Heart left ventricle (tissue), 16 donors: ENCODE measurements at regions not wholly inside any gene's neighbourhood (a gene's known extent, or its start where the extent isn't known, plus 50 kb on each side); places are given as distances from the start of the nearest gene placed in this dataset.

Experiments used
- ATAC-seq, 4 donors: fragments of 200-7000 bp; cut with Tn5 transposase; one replicate each; pipeline ENCODE4 v1.9.1; 2020 to 2022; ENCODE audit warnings: moderate library complexity in 4 of 4, mild to moderate bottlenecking in 3 of 4, moderate number of reproducible peaks in 1 of 4
- DNase-seq, 5 donors: peaks; one replicate each; pipeline ENCODE4 v3.0.0-alpha.2; 2020
- H3K27ac ChIP-seq, 12 donors: fragments of 200-600 bp; sonication (generic) in 4 of 12; one replicate each; pipeline versions ENCODE4 v1.5.0 to v1.8.0; 2016 to 2022; ENCODE audit warnings: mild to moderate bottlenecking in 2 of 12
- H3K27me3 ChIP-seq, 9 donors: fragments of 200-600 bp; sonication (generic) in 2 of 9; one replicate each; pipeline versions ENCODE4 v1.5.1 to v1.8.0; 2016 to 2022; ENCODE audit warnings: mild to moderate bottlenecking in 3 of 9
- H3K36me3 ChIP-seq, 9 donors: fragments of 200-600 bp; sonication (generic) in 2 of 9; one replicate each; pipeline versions ENCODE4 v1.5.0 to v1.8.0; 2018 to 2022; ENCODE audit warnings: mild to moderate bottlenecking in 2 of 9
- H3K4me1 ChIP-seq, 12 donors: fragments of 200-600 bp; sonication (generic) in 4 of 12; one replicate each; pipeline versions ENCODE4 v1.5.0 to v1.8.0; 2016 to 2022; ENCODE audit warnings: mild to moderate bottlenecking in 3 of 12
- H3K4me3 ChIP-seq, 12 donors: fragments of 200-600 bp; sonication (generic) in 4 of 12; one replicate each; pipeline versions ENCODE4 v1.5.0 to v1.8.0; 2017 to 2022; ENCODE audit warnings: mild to moderate bottlenecking in 9 of 12, moderate library complexity in 4 of 12
- H3K9me3 ChIP-seq, 12 donors: fragments of 200-600 bp; sonication (generic) in 4 of 12; one replicate each; pipeline versions ENCODE4 v1.5.0 to v1.8.0; 2016 to 2022; ENCODE audit warnings: mild to moderate bottlenecking in 1 of 12
- CTCF ChIP-seq, 12 donors: fragments of 200-600 bp; sonication (generic) in 4 of 12; IDR thresholded peaks; one replicate each; pipeline versions ENCODE4 v1.5.0 to v1.8.0; 2018 to 2022; ENCODE audit warnings: antibody characterized with exemption in 12 of 12, mild to moderate bottlenecking in 5 of 12
- POLR2A ChIP-seq, 2 donors: fragments of 450-650 bp; IDR thresholded peaks; one replicate each; pipeline ENCODE4 v1.6.1; 2017; ENCODE audit warnings: antibody characterized with exemption in 2 of 2, mild to moderate bottlenecking in 2 of 2, moderate library complexity in 2 of 2
- WGBS, 4 donors: extraction: QIAGEN DNeasy Blood & Tissue Kit in 2 of 4; methylation state at CpG; one replicate each; pipeline versions ENCODE4 v1.1.5 to v1.1.7; 2013 to 2018; 5-methylcytosine and 5-hydroxymethylcytosine counted together
- intact Hi-C, 10 donors: fragments of 100-400 bp; cut with DNase I; formaldehyde crosslinking; loops; one replicate each; pipeline versions ENCODE4 v1.11.1 to v1.14.2; 2022
- donor health status: ischemic (EF 13 %, LVEDD 7.1; RV severe dilation, severe dysfunction).
- donor health status: healthy with polysubstance abuse.
- donor health status: DM: no; HTN: yes; CAD: no.
- donor health status: DM: no; HTN: no; CAD: no.
- donor health status: ischemic (EF 25% LVEDD 6.9; RV normal size, moderate dysfunction).
- donor health status: ischemic (EF 25% LVEDD 5.7; RV mildly dilated, moderate dysfunction).
- donor health status: healthy.
- donor health status: DM: yes; HTN: yes; CAD: no.
- donor health status: ischemic (EF 35%, LVEDD 5.7; RV mildly dilated, moderate dysfunction).
- donor health status: nonischemic (EF 11% LVEDD 7.7; RV severe dilation, severe dysfunction).
- donor health status: DM: yes; HTN: yes; CAD: no.
- donor health status: PGD.
- donor health status: ischemic (EF 29% LVEDD 5.4; RV normal size, mild dysfunction).
- donor health status: nonischemic (EF 23%, LVEDD 6.1; RV moderate dilation, normal function).

GRCh38 chr1:29868944-29869343 is 632.6 kb downstream of the PTPRU start:
- H3K27me3 ChIP-seq: peaks cover 0 to 10% (median 0%) of the 10 kb centered on the region in 9 donors
- peaks cover 0 to 5% (median 0%) of the 10 kb centered on the region in 12 donors for H3K9me3 ChIP-seq
- ATAC-seq (no peak), DNase-seq (no peak)
- intact Hi-C loops: no loop called here
- 69 to 79% (median 76%) methylated on average over 6 of the region's 6 CpGs for WGBS, 4 donors
- H3K27ac ChIP-seq: no peak overlapping the region
- H3K4me1 ChIP-seq: no peaks in the 10 kb centered on the region
- no peaks in the 10 kb centered on the region for H3K36me3 ChIP-seq
- TF ChIP-seq POLR2A (IDR thresholded peaks at IDR 0.05) (no peak), CTCF (IDR thresholded peaks at IDR 0.05) (no peak)
- H3K4me3 ChIP-seq: no peak overlapping the region

DNA sequence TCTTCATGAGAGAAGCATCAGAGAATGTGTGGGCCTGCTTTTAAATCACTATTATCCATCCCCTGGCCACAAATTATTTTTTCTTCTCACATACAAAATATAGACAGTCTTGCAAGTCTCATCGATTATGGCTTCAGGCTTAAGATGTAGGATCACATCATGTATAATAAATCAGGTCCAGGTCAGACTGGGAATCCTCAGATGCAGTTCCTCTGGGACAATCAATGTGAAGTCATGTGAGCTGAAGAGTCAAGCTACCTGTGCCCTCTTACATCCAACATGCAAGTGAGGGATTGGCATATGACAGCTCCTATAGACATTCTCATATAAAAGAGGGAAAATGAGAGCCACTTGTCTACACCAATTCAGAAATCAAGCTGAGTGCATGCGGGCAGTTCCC is 631.8 kb downstream of the PTPRU start:
- intact Hi-C loops: no loop called here
- DNase-seq (no peak), ATAC-seq (no peak)
- WGBS, 4 donors: 55 to 70% (median 66%) methylated on average over 2 of the region's 2 CpGs
- H3K27me3 ChIP-seq: peaks cover 0 to 10% (median 0%) of the 10 kb centered on the region in 9 donors
- H3K4me3 ChIP-seq: no peak overlapping the region
- no peaks in the 10 kb centered on the region for H3K4me1 ChIP-seq
- peaks cover 0 to 5% (median 0%) of the 10 kb centered on the region in 12 donors for H3K9me3 ChIP-seq
- TF ChIP-seq CTCF (IDR thresholded peaks at IDR 0.05) (no peak), POLR2A (IDR thresholded peaks at IDR 0.05) (no peak)
- no peaks in the 10 kb centered on the region for H3K36me3 ChIP-seq
- H3K27ac ChIP-seq: no peak overlapping the region

- H3K4me1 ChIP-seq: no peaks in the 10 kb centered on the region
- H3K36me3 ChIP-seq: no peaks in the 10 kb centered on the region
- peaks cover 0 to 10% (median 0%) of the 10 kb centered on the region in 9 donors for H3K27me3 ChIP-seq
- 27 to 50% (median 39%) methylated on average over 1 of the region's 1 CpG for WGBS, 4 donors
- intact Hi-C loops: no loop called here
- peaks cover 0 to 13% (median 2%) of the 10 kb centered on the region in 12 donors for H3K9me3 ChIP-seq
- no peak overlapping the region for H3K4me3 ChIP-seq
- no peak overlapping the region for H3K27ac ChIP-seq
- ATAC-seq (no peak), DNase-seq (no peak)
- TF ChIP-seq CTCF (IDR thresholded peaks at IDR 0.05) (no peak), POLR2A (IDR thresholded peaks at IDR 0.05) (no peak)
Measured at GRCh38 chr1:29865051-29865450, 628.7 kb downstream of the PTPRU start.

- Histone ChIP-seq H3K4me1 (peaks cover 0 to 2% (median 0%) of the 10 kb centered on the region in 12 donors), H3K36me3 (no peaks in the 10 kb centered on the region), H3K27ac (no peak overlapping the region), H3K27me3 (peaks cover 0 to 10% (median 0%) of the 10 kb centered on the region in 9 donors), H3K4me3 (no peak overlapping the region), H3K9me3 (peaks cover 0 to 13% (median 2%) of the 10 kb centered on the region in 12 donors)
- DNase-seq (no peak), ATAC-seq (no peak)
- intact Hi-C loops: no loop called here
- 70 to 89% (median 79%) methylated on average over 5 of the region's 5 CpGs for WGBS, 4 donors
- TF ChIP-seq POLR2A (IDR thresholded peaks at IDR 0.05): no peak
- no peak for TF ChIP-seq CTCF (IDR thresholded peaks at IDR 0.05)
Measured at GRCh38 chr1:29864431-29865022, 628.2 kb downstream of the PTPRU start.
